Neural cell (in vitro differentiated cells): ENCODE measurements at regions not wholly inside any gene's neighbourhood (a gene's known extent, or its start where the extent isn't known, plus 50 kb on each side); places are given as distances from the start of the nearest gene placed in this dataset.

Source experiments
- H2AFZ ChIP-seq: fragments of 200-600, 300-800 bp; sonication (generic), shearing (Covaris generic); 2 replicates; pipeline ENCODE4 v1.6.0; 2014; ENCODE audit warnings: low read depth, mild to moderate bottlenecking, antibody characterized with exemption, low read length, moderate library complexity
- H3F3A ChIP-seq: fragments of 200-600 bp; shearing (Covaris generic); 2 replicates; pipeline ENCODE4 v1.6.1; 2016; ENCODE audit warnings: mild to moderate bottlenecking, moderate library complexity, mixed read lengths, antibody characterized with exemption, low read length; ENCODE audit not compliant: insufficient read depth, poor library complexity, severe bottlenecking
- H3K27ac ChIP-seq: fragments of 200-600, 300-800 bp; sonication (generic), shearing (Covaris generic); 2 replicates; pipeline ENCODE4 v1.5.1; 2014; ENCODE audit warnings: mild to moderate bottlenecking, low read length, moderate library complexity
- H3K27me3 ChIP-seq: fragments of 300-800, 200-600 bp; sonication (generic), shearing (Covaris generic); 2 replicates; pipeline ENCODE4 v1.6.0; 2014; ENCODE audit warnings: mild to moderate bottlenecking, low read depth, low read length, moderate library complexity; ENCODE audit not compliant: insufficient read depth
- H3K36me3 ChIP-seq: fragments of 300-800, 200-600 bp; sonication (generic), shearing (Covaris generic); 2 replicates; pipeline ENCODE4 v1.5.1; 2014; ENCODE audit warnings: mild to moderate bottlenecking, antibody characterized with exemption, low read length, moderate library complexity; ENCODE audit not compliant: insufficient read depth
- H3K4me2 ChIP-seq: fragments of 300-800, 200-600 bp; sonication (generic), shearing (Covaris generic); 2 replicates; pipeline ENCODE4 v1.6.0; 2014; ENCODE audit warnings: mild to moderate bottlenecking, low read length
- H3K4me3 ChIP-seq: fragments of 300-800, 200-600 bp; sonication (generic), shearing (Covaris generic); 2 replicates; pipeline ENCODE4 v1.5.1; 2014; ENCODE audit warnings: mild to moderate bottlenecking, low read length, moderate library complexity
- H3K79me2 ChIP-seq: fragments of 200-600 bp; shearing (Covaris generic); replicated peaks from 2 replicates; pipeline ENCODE4 v1.6.0; 2014; ENCODE audit warnings: mild to moderate bottlenecking, low read length, moderate library complexity; ENCODE audit not compliant: insufficient read depth
- H3K9ac ChIP-seq: fragments of 300-800, 200-600 bp; sonication (generic), shearing (Covaris generic); 2 replicates; pipeline ENCODE4 v1.6.1; 2016; ENCODE audit warnings: mild to moderate bottlenecking, low read length, mixed read lengths
- H3K9me2 ChIP-seq: fragments of 200-600 bp; shearing (Covaris generic); 2 replicates; pipeline ENCODE4 v1.6.1; 2016; ENCODE audit warnings: mild to moderate bottlenecking, low read length, mixed read lengths; ENCODE audit not compliant: insufficient read depth
- H3K9me3 ChIP-seq: fragments of 200-600, 300-800 bp; sonication (generic), shearing (Covaris generic); 2 replicates; pipeline ENCODE4 v1.6.1; 2016; ENCODE audit warnings: mild to moderate bottlenecking, mixed run types, low read length, moderate library complexity, mixed read lengths
- H4K20me1 ChIP-seq: fragments of 200-600 bp; shearing (Covaris generic); 2 replicates; pipeline ENCODE4 v1.6.1; 2016; ENCODE audit warnings: mild to moderate bottlenecking, mixed run types; ENCODE audit not compliant: insufficient read depth
- CTCF ChIP-seq: fragments of 450-650 bp; IDR thresholded peaks from 2 replicates; pipeline ENCODE4 v1.5.1; 2014; ENCODE audit warnings: antibody characterized with exemption, mild to moderate bottlenecking, moderate library complexity; ENCODE audit not compliant: poor library complexity, severe bottlenecking
- EP300 ChIP-seq: fragments of 450-650 bp; conservative IDR thresholded peaks from 2 replicates; pipeline ENCODE4 v1.6.1; 2014; ENCODE audit warnings: antibody characterized with exemption, mild to moderate bottlenecking, moderate library complexity; ENCODE audit not compliant: poor library complexity, severe bottlenecking
- EZH2 ChIP-seq: fragments of 200-600, 300-800 bp; shearing (Covaris generic), sonication (generic); IDR thresholded peaks from 2 replicates; pipeline ENCODE4 v1.6.1; 2014; ENCODE audit warnings: antibody characterized with exemption, low read length, borderline replicate concordance, mild to moderate bottlenecking; ENCODE audit not compliant: insufficient read depth, poor library complexity, severe bottlenecking
- MXI1 ChIP-seq: fragments of 450-650 bp; conservative IDR thresholded peaks from 2 replicates; pipeline ENCODE4 v1.6.1; 2014; ENCODE audit warnings: antibody characterized with exemption, mild to moderate bottlenecking; ENCODE audit not compliant: poor library complexity, severe bottlenecking
- POLR2AphosphoS5 ChIP-seq: IDR thresholded peaks from 2 replicates; pipeline ENCODE4 v1.6.1; 2012
- RAD21 ChIP-seq: fragments of 450-650 bp; conservative IDR thresholded peaks from 2 replicates; pipeline ENCODE4 v1.6.1; 2014; ENCODE audit warnings: antibody characterized with exemption, mild to moderate bottlenecking, moderate library complexity
- REST ChIP-seq: IDR thresholded peaks from 2 replicates; pipeline ENCODE4 v1.6.1; 2012; ENCODE audit warnings: borderline replicate concordance
- SMC3 ChIP-seq: fragments of 450-650 bp; conservative IDR thresholded peaks from 2 replicates; pipeline ENCODE4 v1.6.1; 2014; ENCODE audit warnings: antibody characterized with exemption, mild to moderate bottlenecking, moderate library complexity; ENCODE audit not compliant: poor library complexity
- TAF1 ChIP-seq: IDR thresholded peaks from 2 replicates; pipeline ENCODE4 v1.6.1; 2012; ENCODE audit warnings: low read depth

- Histone ChIP-seq H3K4me2 (no peak overlapping the region), H3K9me3 (no peaks in the 10 kb centered on the region), H3K79me2 (no peaks in the 10 kb centered on the region), H2AFZ (no peak overlapping the region), H3K27ac (no peak overlapping the region), H3K9ac (no peak overlapping the region), H3F3A (no peaks in the 10 kb centered on the region), H3K27me3 (no peaks in the 10 kb centered on the region), H4K20me1 (no peaks in the 10 kb centered on the region), H3K36me3 (no peaks in the 10 kb centered on the region), H3K4me3 (no peak overlapping the region), H3K9me2 (no peaks in the 10 kb centered on the region)
- TF ChIP-seq EP300 (no peak), POLR2AphosphoS5 (no peak), MXI1 (no peak), TAF1 (no peak), EZH2 (no peak), REST (no peak), SMC3 (no peak)
Measured at GRCh38 chr3:182455011-182455410, 338.3 kb upstream of the ATP11B start.

- H3K9me3 ChIP-seq: peaks cover 3% of the 10 kb centered on the region
- no peaks in the 10 kb centered on the region for H3F3A ChIP-seq
- no peak overlapping the region for H3K27ac ChIP-seq
- no peak overlapping the region for H2AFZ ChIP-seq
- H3K27me3 ChIP-seq: no peaks in the 10 kb centered on the region
- no peak for TF ChIP-seq EP300
- no peak for TF ChIP-seq RAD21
- no peak for TF ChIP-seq CTCF
- TF ChIP-seq SMC3: no peak
- no peak for TF ChIP-seq TAF1
- TF ChIP-seq POLR2AphosphoS5: no peak
- TF ChIP-seq MXI1: no peak
- no peak for TF ChIP-seq REST
- TF ChIP-seq EZH2: no peak
- no peaks in the 10 kb centered on the region for H3K36me3 ChIP-seq
- no peak overlapping the region for H3K4me2 ChIP-seq
- H4K20me1 ChIP-seq: no peaks in the 10 kb centered on the region
- H3K9me2 ChIP-seq: no peaks in the 10 kb centered on the region
- H3K9ac ChIP-seq: no peak overlapping the region
- no peaks in the 10 kb centered on the region for H3K79me2 ChIP-seq
- no peak overlapping the region for H3K4me3 ChIP-seq
Measured at GRCh38 chr3:182460303-182460702, 333.0 kb upstream of the ATP11B start.
